Glomerular endothelial cell (primary cell): ENCODE measurements at regions not wholly inside any gene's neighbourhood (a gene's known extent, or its start where the extent isn't known, plus 50 kb on each side); places are given as distances from the start of the nearest gene placed in this dataset.
"Not testable (repeated sequence)": the region's sequence is repeated elsewhere in the genome, so short reads cannot be mapped to it uniquely, and the experiment has no call there.

ENCODE experiments used
- DNase-seq: peaks from one replicate; pipeline ENCODE4 v3.0.0-alpha.2; 2011; ENCODE audit warnings: low read depth, low spot score; ENCODE audit errors: extremely low read depth

DNA sequence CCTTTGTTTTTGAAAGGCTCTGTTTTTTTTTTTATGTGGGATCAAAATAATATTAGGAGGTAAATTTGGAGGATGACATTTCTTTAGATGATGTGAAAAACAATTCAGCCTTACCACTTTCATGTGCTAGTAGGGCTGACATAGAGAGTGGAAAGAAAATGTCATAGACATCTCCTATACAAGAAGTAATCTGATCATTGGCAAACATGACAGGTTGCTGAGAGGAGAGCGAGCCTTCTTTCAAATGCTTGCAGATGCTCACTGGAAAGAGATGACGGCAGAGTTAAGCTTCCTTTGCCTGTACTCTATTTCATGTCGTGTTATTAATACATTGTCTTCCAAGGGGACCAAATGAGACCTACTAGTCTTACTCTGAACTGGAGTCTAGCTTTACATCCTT lies 160.1 kb upstream of the DAP start:
- no peak for DNase-seq

DNA sequence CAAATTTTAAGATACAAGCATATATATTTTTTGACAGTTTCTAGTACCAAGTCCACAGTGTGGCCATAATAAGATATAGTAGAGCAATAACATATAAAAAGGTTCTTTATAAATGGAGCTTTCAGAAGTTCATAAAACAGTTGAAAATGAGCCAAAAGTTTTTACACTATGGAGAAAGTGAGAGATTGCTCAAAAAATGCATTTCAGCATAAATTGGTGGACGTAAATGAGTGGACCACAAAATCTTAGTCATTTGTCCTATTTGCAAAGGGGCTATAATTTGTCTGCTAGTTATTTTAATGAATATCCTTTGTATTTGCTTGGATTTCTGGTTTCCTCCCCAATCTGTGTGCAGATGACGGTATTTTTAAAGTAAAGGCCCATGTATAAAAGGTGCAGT lies 159.4 kb upstream of the DAP start:
- no peak for DNase-seq

DNA sequence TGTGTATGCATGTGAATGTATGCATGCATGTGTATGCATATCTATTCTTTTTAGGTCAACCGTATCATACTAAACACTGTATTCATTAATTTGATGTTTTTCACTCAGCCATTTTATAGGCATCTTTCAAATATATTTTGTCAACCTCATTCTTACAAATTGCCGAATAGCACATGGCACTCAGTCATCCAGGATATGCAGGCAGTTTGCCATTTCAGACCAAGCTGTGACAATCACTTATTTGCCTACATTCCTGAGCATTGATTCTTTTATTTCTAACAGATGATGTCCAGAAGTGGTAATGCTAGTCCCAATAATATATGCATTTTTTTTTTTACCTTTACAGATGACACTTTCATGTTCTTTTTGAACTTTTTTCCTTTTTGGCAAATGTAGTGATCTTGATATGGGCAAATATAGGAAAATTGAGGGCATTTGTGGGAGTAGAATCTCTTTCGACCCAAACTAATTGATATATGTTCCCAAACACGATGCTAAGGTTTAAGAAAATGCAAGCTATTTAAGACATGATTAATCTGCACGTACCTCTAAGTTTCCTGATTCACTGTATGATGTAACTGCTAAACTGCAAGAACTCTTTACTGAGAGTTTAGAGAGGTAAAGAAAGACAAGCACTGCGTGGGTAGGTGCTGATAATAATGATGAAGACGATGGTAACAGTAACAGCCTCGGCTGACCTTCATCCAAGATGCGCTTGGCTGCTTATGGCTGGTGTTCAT lies 153.9 kb upstream of the DAP start:
- no peak for DNase-seq

DNA sequence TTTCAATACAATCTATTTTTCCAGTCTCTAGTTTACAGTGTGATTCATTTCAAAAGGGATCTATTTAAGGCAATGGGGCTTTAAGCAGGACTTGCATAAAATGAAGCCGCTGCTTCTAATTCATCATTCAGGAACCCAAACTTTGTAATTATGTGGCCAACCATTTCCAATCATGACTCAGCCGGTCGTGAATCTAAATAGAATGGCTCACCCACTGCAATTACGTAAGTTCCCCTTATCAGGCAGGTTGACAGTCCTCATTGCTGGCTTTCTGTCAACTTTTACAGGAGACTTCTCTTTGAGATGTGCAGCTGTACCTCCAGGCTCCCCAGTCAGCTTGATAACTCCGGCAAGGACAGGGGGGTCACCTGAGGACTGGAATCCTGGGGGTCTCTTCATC lies 152.8 kb upstream of the DAP start:
- DNase-seq, result no peak

DNA sequence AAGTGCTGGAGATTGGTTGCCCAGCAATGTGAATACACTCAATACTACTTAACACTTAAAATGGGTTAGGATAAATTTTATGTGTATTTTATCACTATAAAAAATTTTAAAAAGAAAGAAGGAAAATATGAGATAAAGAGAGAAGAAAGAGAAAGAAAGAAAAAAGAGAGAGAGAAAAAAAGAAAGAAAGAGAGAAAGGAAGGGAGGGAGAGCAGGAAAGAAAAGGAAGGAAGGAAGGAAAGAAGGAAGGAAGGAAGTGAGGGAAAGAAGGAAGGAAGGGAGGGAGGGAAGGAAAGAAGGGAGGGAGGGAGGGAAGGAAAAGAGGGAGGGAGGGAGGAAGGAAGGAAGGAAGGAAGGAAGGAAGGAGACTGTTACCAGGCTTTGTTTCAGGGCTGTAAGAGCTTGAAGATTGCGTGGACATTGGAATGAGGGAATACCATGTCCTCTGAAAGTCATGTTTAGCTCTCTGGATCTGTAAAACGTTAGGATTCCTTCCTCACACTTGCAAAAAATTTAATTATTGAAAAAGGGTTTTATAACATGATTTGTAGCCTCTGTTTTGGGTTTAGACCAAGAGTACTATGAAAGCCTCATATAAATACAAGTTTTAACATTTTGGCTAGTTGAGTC lies 152.3 kb upstream of the DAP start:
- no peak for DNase-seq

DNA sequence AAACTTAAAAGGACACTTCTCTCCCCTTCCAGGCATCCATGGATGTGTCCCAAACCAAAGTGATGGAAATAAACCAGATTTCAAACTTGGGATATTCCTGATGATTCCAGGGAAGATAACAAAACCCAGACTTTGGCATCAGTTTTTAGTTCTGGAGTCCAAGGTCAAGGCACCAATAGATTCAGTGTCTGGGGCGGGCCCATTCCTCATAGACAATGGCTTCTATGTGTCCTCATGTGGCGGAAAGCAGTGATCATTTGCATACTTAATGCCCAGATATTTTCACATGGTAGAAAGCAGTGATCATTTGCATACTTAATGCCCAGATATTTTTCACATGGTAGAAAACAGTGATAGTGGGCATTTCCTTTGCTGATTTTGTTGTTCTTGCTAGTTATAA lies 151.4 kb upstream of the DAP start:
- no peak for DNase-seq

DNA sequence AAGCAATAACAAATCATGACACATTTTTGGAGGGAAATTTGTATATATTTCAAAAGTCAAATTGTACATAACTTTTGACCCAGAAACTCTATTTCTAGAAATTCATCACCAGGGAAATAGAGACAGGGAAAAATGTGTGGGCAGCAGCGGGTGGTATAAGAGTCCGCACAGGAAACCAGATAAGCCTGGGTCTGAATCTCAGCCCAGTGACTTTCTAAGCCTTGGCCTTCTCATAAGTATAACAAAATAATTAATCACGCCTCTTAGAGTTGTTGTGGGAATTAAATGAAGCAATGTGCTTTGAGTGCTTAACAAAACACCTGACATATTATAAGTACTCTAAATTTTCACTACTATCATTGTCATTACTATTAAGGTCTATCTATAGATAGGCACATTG lies 149.2 kb upstream of the DAP start:
- no peak for DNase-seq

DNA sequence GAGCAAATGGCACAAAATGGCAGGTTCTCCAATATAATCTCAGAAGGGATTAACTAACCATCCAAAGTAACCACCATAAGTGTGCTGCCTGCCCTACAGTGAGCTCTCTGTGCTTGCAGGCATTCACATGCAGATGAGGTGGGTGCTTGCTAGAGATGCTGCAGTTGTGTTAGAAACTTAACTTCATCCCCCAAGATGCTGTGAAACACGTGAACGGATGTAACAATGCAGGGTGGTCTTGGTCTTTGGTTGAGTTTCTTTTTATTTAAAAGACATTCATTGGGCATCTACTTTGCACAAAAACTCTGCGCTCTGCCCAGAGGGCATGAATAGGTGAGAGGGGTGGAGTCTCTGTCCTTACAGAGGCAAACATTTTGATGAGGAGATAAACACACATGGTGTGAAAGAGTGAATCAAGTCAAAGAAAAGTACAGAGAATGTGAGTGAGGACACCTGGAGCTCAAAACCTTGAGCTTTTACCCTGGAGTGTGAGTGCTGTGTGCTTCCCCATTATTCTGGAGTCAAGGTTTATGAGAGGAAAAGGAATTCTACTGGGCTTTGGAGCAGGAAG lies 143.9 kb upstream of the DAP start:
- no peak for DNase-seq

DNA sequence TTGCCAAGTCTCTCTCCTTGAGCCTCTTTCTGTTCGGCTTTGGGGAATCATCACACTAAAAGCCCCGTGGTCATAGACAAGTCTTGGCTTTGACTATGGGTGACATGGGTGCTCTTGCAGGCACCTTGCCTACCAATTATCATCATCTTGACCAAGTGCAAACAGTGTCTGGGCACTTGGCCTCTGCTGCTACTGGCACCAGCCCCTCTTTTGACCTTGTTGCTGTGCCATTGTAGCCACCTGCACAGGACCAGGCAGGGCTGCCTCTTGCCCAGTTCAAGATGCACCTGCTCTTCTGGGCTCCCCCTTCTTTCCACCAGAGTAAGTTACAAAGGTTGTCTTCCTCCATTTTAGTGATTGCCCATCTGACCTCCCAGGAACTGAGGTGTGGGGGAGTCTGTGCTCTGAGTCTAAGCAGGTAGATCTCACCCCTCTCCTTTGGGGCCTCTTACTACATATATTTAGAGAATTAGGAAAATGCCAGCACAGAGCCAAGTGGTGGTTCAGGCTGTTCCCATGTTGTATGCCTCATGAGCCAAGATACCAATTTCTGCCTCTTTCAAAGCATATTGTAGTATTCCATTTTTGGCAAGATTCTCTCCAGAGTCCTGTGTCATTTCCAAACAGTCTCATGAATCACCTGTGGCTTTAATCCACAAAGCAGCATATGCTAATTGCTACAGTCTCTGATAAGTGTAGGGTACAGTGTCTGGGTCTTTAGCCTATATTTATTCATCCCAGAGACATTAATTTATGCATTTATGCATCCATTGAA lies 142.9 kb upstream of the DAP start:
- DNase-seq, result no peak

DNA sequence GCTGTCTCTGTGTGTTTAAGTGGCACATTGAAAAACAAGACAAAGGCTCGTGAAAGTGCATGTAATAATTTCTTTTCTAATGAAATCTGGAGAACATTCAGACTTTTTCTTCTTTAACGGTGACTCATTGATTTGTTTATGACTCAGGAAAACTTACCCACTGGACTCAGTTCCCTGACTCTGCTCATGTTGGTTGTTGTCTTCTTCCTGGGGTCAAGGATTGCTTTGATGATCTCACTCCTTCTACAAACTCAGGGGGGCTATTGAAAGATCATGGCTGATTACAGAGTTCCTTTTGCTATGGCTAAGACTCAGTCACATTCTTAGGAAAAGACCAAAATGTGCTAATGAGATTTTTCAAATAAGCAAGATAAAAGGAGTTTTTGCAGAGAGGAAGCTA lies 141.1 kb upstream of the DAP start:
- no peak for DNase-seq

DNA sequence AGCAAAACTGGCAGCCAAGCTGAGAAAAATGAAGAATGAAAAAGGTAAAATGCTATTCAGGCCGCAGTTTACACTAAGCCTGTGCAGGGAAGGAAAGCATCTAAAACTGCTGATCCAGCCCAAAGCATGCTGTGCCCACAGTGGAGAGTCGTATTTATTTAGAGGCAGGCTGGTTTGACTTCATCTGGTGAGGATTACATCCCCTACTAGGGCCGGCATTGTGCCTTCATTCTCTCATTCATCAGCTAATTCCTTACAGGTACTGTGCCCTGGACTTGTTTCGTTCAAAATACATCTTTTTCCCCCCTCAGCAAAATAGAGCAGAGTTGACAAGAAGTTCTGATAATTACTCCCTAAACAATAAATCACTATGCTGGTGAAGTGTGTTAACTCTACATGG lies 137.5 kb upstream of the DAP start:
- no peak for DNase-seq

DNA sequence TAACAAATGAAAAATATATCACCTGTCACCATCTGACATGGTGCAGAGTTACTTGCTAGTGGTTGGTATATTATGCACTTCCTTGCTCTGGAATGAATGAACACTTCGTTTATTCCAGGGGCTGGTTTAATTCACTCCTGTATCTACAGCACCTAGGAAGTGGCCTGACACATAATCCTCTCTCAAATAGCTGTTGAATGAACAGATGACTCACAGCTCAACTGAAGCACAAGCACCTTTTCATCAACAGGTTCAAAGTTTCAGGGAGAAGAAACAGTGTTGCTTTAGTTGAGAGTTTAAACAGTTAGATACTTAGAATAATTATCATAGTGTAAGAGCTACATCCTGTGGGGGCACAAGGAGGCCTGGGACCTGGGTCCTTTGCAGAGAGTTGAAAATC lies 135.0 kb upstream of the DAP start:
- DNase-seq, result no peak

DNA sequence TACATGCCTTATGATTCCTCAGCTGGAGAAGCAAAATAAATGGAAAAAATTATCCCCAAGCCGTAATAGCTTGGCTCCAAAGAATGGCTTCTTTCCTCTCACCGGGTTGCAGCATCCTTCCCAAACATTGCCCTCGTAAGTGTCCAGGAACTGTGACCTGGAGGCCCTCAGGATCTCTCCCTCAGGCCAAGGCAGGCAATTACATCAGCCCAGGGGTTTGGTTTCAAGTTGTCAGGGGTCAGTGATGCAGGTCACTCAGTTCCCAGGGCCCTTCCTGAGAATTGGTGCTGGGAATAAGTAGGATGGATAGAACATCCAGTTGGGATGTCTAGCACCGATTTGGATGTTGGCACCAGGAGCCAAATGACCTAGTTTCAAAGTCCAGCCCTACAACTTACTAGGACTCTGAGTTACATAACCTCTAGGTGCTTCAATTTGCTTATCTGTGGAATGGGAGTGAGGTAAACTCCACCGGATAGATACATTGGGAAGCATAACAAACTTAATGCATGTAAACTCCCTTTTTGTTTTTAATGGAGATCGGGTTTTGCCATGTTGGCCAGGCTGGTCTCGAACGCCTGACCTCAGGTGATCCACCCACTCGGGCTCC lies 133.5 kb upstream of the DAP start:
- DNase-seq, result no peak

DNA sequence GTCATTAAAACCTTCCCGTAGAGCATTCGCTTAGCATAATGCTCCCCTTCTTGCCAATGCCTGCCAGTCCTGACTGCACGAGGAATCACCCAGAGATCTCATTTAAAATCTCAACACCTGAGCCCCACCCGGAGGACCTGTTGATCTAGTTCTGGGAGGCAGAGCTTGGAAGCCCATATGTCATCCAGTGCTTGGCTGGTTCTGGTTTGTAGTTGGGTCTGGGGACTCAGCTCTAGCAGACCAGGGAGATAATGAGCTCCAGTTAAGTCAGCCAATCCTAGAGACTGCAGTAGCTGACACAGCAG lies 131.8 kb upstream of the DAP start:
- DNase-seq, result no peak

DNA sequence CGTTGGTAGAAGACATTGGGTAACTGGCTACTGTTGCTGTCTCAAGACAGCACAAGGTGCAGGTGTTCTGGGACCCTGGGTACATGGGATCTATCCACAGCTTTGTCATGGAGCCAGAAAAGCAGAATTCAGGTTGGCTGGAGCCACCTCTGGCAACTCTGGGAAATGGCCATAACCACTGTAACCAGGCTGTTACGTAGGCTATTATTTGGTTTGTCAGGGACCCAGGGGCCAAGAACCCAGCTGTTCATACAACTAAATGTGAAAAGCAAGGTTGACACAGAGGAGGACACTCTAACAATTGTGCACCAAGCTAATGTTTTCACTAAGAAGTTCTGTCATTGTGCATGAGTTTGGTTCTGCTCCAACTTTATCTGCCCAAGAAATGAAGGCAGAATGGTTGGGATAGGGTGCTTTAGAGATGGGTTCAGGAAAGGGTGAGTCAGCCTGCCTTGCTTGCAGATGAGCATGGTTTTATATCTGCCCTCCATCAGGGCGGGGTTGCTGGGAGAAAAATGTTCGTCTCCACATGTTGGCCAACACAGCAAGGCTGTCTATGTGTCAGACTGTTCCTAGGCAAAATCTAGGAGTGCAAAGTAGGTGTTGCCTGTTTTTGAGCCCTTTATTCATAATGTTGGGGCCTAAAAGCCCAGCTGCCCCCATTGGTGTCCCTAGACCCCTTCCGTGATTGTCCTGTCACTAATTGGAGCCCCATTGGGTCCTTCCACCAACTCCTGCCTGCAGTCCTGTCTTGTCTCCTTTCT lies 131.3 kb upstream of the DAP start:
- no peak for DNase-seq

DNA sequence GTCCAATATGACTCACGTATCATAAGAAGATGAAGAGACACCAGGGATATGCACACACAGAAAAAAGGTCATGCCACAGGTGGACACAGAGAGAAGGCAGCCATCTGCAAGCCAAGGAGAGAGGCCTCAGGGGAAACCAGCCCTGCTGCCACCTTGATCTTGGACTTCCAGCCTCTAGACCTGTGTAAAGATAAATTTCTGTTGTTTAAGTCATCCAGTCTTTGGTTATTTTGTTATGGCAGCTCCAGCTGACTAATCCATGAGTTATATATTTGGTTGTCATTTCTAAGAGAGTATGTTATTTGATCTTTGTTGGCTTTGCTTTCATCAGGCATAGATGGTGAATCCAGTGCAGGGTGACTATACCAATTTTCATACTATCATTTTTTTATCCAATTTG lies 130.2 kb upstream of the DAP start:
- no peak for DNase-seq

DNA sequence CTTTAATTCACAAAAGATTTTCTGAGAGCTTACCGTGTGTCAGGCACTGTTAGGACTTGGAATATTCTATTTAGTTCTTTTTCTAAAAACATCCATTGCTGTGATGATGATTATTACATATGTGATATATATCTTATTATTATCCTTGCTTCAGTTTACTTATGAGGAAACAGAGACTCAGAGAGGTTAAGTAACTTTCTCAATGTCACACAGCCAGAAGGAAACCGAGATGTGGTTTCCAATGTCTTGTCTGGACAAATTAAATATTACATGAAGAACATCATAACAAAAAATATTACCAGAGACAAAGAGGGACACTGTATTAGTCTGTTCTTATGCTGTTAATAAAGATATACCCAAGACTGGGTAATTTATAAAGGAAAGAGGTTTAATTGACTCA lies 125.5 kb upstream of the DAP start:
- no peak for DNase-seq

DNA sequence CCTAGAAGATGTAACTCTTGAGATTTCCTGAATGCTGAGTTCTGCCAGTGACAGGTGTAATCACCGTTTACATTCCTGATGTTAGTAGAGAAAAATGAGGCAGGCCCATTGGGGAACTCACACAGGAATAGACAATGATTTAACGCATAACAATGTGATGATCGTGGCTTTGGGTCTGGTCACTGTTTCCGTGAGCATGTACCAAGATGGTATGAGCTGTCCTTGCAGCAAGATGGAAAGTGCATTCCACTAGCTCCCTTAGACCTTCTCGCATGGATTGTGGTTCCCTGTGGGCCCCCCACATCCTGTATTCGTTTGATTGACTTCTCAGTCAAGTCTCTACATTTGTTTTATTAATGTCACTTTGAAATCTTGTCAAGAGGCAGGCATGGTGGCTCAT lies 124.0 kb upstream of the DAP start:
- DNase-seq, result no peak

DNA sequence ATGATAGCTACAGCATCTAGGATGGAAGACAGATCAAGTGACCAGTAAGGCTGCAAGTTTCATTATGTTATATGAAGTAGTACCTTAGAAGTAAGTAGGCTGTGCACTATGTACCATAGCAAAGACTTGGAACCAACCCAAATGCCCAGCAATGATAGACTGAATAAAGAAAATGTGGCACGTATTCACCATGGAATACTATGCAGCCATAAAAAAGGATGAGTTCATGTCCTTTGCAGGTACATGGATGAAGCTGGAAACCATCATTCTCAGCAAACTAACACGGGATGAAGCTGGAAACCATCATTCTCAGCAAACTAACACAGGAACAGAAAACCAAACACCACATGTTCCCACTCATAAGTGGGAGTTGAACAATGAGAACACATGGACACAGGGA lies 122.9 kb upstream of the DAP start:
- DNase-seq, result not testable (repeated sequence)

DNA sequence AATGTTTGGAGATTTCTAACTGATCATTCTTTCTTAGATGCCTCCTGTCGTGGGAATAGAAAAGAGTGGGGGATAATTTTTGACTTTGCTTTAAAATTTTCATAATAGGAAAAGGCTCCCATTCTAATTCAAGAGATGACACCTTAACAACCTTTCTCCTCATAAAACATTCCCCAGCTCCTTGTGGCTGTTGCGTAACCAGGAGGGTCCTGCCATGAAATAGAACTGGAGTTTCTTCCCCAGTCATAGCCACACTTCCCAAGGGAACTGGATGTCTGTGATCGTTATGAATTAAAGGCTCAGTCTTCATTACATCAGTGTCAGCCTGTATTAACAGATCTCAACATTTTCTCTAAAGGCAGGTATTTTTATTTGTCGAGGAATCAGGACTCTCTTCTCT lies 119.9 kb upstream of the DAP start:
- DNase-seq, result no peak

DNA sequence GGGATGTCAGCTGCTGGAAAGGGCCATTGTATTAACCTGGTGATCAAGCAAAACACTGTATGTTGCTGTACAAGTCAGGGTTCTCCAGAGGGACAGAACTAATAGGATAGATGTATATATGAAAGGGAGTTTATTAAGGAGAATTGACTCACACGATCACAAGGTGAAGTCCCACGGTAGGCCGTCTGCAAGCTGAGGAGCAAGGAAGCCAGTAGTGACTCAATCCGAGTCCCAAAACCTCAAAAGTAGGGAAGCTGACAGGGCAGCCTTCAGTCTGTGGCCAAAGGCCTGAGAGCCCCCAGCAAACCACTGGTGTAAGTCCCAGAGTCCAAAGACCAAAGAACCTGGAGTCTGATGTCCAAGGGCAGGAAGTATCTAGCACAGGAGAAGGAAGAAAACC lies 116.0 kb upstream of the DAP start:
- not testable (repeated sequence) for DNase-seq
